Activated T-cell treated with anti-CD3 and anti-CD28 coated beads, Interleukin-2, amount 50 U/mL, for 72 hours (primary cell): ENCODE measurements at regions not wholly inside any gene's neighbourhood (a gene's known extent, or its start where the extent isn't known, plus 50 kb on each side); places are given as distances from the start of the nearest gene placed in this dataset.

Experiments used
- ATAC-seq, 2 donors: fragments of 150-1000 bp; cut with Tn5 transposase; replicated peaks in 1 of 2; 2 replicates each; pipeline ENCODE4 v1.10.0; 2021; ENCODE audit warnings: moderate library complexity in 2 of 2, mild to moderate bottlenecking in 1 of 2
- DNase-seq, 2 donors: peaks; one replicate each; pipeline ENCODE4 v3.0.0; 2021 to 2022; ENCODE audit warnings: mixed read lengths in 1 of 2
- H3K27ac Mint-ChIP-seq: one replicate; pipeline ENCODE4 v1.8.0; 2022; ENCODE audit warnings: mild to moderate bottlenecking, moderate library complexity, mixed read lengths
- H3K27me3 Mint-ChIP-seq: one replicate; pipeline ENCODE4 v1.8.0; 2022; ENCODE audit warnings: low read depth, mixed read lengths
- H3K36me3 Mint-ChIP-seq, 2 donors: one replicate each; pipeline ENCODE4 v1.8.0; 2022; ENCODE audit warnings: mixed read lengths in 2 of 2, mild to moderate bottlenecking in 1 of 2; ENCODE audit not compliant: insufficient read depth in 2 of 2
- H3K4me1 Mint-ChIP-seq: one replicate; pipeline ENCODE4 v1.8.0; 2022; ENCODE audit warnings: low read depth, mixed read lengths
- H3K4me3 Mint-ChIP-seq, 2 donors: one replicate each; pipeline ENCODE4 v1.8.0; 2022; ENCODE audit warnings: mild to moderate bottlenecking in 2 of 2, mixed read lengths in 2 of 2, moderate library complexity in 2 of 2
- H3K9me3 Mint-ChIP-seq, 2 donors: one replicate each; pipeline ENCODE4 v1.8.0; 2022; ENCODE audit warnings: mixed read lengths in 2 of 2

DNA sequence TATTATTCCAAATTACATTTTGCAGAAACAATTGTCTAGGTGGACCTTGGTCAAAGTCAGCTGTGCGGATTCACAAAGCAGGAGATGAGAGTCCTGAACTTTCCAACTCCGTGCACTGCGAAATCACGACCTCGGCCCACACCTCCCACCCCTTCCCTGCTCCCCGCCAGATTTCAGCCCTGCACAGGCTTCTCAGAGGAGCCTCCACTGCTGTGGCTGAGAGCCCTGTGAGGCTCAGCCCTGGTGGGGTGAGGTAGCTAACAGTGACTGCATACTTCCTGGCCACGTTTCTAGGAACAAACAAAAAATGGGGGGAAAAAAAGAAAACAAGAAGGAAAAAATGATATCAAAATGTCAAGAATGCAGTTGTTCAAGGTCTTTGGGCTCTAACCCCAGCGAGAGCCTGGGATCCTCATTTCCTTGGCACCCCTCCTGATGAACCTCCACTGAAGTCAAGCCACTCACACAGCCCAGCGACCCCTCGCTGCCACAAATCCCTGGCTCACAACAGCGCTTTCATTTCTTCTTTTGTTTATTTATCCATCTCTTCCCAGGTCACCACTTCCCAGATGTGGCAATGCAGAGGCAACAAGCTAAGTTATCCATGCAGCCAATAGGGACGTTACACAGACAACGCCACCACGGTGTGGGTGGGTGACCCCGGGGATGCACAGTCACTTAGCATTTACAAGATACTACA is 729.7 kb upstream of the ID2 start:
- DNase-seq (no peak), ATAC-seq (no peak)
- no peaks in the 10 kb centered on the region for H3K9me3 Mint-ChIP-seq
- H3K27ac Mint-ChIP-seq = no peak overlapping the region
- peaks cover 5% of the 10 kb centered on the region for H3K27me3 Mint-ChIP-seq
- H3K4me3 Mint-ChIP-seq = no peak overlapping the region
- no peaks in the 10 kb centered on the region for H3K36me3 Mint-ChIP-seq
- H3K4me1 Mint-ChIP-seq = no peaks in the 10 kb centered on the region

DNA sequence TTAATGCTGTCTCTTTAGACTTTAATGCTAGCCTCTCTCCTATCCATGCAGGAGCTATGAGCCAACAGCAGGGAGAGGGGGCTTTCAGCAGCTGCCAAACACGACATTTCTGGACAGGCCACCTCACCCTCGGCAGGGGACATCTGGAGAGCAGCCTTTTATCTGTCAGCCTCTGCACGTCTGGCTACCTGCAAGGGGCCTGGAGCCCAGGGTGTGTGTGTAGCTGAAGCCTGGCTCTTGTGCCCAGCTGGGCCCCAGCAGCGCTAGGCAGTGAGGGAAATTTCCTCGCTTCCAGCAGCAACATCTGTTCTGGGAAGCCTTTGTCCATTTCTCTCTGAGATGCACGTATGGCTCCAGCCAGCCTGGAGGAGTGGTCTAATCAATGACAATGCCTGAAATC is 728.7 kb upstream of the ID2 start:
- DNase-seq = no peak
- no peak for ATAC-seq
- Mint-ChIP-seq H3K27me3 (peaks cover 5% of the 10 kb centered on the region), H3K4me3 (no peak overlapping the region), H3K36me3 (no peaks in the 10 kb centered on the region), H3K27ac (no peak overlapping the region), H3K4me1 (no peaks in the 10 kb centered on the region), H3K9me3 (no peaks in the 10 kb centered on the region)

DNA sequence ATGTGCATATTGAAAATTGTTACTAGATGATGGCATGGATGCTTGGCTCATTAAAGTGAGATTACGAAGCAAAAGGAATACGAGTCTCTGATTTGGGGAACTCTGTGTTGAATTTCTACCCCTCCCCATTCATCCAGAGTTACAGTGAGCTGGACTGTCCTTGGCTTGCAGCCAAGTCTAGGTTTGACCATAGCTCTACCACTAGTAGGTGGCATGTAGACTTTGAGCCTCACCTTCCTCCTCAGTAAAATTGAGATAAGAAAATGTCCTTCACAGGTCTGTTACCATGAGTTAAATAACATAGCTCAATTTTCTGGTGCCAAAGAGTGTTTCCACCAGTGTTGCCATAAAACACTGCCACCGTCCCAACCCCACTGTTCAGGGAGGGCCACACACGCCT is 727.6 kb upstream of the ID2 start:
- Mint-ChIP-seq H3K27me3 (peaks cover 5% of the 10 kb centered on the region), H3K4me3 (no peak overlapping the region)
- no peak for ATAC-seq

DNA sequence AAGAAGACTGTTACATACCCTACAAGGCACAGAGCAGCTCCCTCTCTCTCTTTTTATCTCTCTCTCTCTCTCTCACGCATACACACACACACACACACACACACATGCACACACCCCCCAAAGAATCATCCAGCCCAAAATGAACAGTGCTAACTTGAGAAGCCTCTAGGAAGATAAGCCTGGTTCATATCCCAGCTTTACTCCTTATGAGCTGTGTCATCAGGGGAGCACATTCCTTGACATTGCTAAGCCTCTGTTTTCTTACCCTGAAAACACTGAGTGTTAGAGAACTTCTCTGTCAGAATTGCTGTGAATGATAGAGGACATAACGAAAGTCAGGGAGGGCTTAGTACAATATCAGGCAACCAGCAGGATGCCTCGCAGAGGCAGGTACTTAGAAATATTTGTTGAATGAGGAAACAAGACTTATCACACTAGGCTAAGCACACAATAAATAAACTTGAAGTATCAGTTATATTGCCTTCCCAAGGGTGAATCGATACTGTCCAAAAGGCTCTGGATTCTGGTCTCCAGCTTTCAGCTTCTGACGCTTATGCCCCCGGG is 725.6 kb upstream of the ID2 start:
- Mint-ChIP-seq H3K4me3 (no peak overlapping the region), H3K9me3 (no peaks in the 10 kb centered on the region), H3K27ac (no peak overlapping the region), H3K4me1 (no peaks in the 10 kb centered on the region), H3K36me3 (no peaks in the 10 kb centered on the region), H3K27me3 (peaks cover 5% of the 10 kb centered on the region)
- DNase-seq (no peak), ATAC-seq (no peak)

More for the DNA sequence above, 727.6 kb upstream of the ID2 start:
- H3K36me3 Mint-ChIP-seq = no peaks in the 10 kb centered on the region
- DNase-seq = no peak
- no peaks in the 10 kb centered on the region for H3K4me1 Mint-ChIP-seq
- no peak overlapping the region for H3K27ac Mint-ChIP-seq
- no peaks in the 10 kb centered on the region for H3K9me3 Mint-ChIP-seq

DNA sequence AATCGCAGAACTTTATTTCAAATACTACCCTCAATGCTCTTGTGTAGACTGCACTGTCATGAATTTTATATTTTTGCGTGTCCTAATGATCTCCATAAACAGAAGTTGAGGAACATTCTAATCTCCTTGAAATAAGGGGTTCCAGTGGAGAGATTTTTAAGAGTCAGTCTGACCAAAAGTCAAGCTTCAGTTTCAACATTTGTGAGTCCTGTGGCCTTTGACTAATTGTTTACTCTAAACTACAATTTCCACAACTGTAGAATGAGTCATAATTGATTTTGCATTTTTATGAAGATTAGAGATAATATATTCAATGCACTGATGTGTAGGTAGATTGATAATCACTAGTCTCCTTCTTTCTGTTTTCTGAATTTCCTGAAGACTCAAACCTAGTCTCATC is 720.3 kb upstream of the ID2 start:
- Mint-ChIP-seq H3K27me3 (no peaks in the 10 kb centered on the region), H3K9me3 (peaks cover 0 to 2% of the 10 kb centered on the region in 2 donors), H3K4me1 (peaks cover 11% of the 10 kb centered on the region), H3K36me3 (peaks cover 0 to 2% of the 10 kb centered on the region in 2 donors), H3K27ac (no peak overlapping the region), H3K4me3 (no peak overlapping the region)
- DNase-seq = no peak
- ATAC-seq = no peak

DNA sequence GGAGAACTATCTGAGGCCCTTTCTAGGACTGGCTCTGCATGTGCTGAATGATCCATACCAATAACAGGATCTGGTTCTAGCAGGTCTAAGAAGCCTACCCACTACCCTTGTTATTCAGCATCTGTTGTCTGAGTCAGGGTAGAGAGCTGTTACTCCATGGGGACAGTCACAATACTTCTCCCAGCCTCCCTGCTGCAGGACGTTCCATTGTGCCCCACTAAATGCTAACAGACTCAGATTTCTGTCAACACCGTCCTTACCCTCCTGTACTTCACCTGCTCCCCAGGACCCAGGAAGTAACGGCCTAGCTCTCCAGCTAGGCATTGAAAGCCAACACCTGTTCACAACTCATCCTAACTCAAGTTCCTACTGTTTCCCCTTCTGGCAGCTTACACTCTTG is 719.7 kb upstream of the ID2 start:
- ATAC-seq = no peak
- DNase-seq = no peak
- Mint-ChIP-seq H3K27me3 (no peaks in the 10 kb centered on the region), H3K36me3 (peaks cover 0 to 2% of the 10 kb centered on the region in 2 donors), H3K4me1 (peaks cover 11% of the 10 kb centered on the region), H3K27ac (no peak overlapping the region), H3K4me3 (no peak overlapping the region), H3K9me3 (peaks cover 0 to 2% of the 10 kb centered on the region in 2 donors)

DNA sequence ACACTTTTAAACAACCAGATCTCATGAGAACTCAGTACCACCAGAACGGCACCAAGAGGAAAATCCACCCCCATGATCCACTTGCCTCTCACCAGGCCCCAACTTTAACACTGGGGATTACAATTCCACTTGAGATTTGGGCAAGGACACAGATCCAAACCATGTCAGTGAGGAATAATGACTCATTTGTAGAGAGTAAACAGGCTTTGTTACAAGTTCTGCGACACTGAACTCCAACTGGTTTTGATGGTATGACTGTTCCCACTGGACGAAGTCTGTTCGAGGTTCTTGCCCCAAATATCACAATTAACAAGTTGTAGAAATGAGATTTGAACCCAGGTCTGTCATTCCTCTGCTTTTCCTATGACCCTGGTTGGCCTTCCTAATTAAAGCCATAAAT is 718.1 kb upstream of the ID2 start:
- Mint-ChIP-seq H3K4me3 (no peak overlapping the region), H3K36me3 (peaks cover 0 to 2% of the 10 kb centered on the region in 2 donors), H3K4me1 (peaks cover 11% of the 10 kb centered on the region), H3K9me3 (peaks cover 0 to 2% of the 10 kb centered on the region in 2 donors), H3K27me3 (no peaks in the 10 kb centered on the region), H3K27ac (no peak overlapping the region)
- ATAC-seq = no peak
- DNase-seq = no peak

DNA sequence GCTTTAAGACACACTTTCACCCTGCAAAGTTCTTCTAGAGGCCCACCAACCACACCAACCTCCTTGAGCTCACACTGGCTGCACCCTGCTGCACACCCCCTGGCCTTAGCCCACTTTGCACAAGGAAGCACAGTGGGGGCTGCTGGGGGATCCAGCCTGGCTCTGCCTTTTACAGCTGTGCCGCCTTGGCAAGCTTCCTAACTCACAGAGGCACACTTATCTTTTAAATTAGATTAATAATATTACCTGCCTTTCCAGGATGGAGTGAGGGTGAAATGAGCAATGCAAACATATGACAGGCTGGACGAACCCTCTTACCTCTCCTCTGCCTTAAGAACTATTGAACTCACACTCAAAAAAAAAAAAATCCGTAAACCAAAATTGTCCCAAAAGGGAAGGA is 715.8 kb upstream of the ID2 start:
- Mint-ChIP-seq H3K27me3 (no peaks in the 10 kb centered on the region), H3K36me3 (peaks cover 0 to 2% of the 10 kb centered on the region in 2 donors), H3K9me3 (peaks cover 0 to 2% of the 10 kb centered on the region in 2 donors), H3K27ac (no peak overlapping the region), H3K4me1 (peaks cover 11% of the 10 kb centered on the region), H3K4me3 (no peak overlapping the region)
- no peak for DNase-seq
- no peak for ATAC-seq

DNA sequence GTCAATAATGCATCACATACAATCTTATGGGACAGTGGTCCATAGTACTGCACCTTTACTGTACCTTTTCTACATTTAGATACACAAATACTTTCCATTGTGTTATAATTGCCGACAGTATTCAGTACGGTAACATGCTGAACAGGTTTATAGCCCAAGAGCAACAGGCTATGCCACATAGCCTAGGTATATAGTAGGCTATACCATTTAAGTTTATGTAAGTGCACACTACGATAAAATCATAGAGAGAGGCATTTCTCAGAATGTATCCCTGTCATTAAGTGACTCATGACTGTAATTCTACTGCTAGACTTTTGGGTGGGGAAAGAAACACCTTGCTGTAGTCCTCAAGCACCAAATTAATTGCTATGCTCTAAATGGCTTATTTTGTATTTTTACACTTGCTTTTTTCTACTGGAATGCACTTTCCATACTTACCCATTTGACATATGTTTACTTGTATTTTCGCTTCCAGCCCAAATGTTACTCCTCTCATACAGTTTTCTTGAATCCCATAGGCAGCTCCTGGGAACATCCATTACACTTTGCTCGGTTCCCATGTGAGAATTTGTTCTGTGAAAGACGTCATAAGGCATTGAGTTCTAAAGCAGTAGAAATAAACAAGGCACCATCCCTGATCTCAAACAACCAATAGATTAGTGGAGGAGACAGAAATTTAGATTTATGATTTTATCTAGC is 714.0 kb upstream of the ID2 start:
- H3K4me1 Mint-ChIP-seq = no peaks in the 10 kb centered on the region
- peaks cover 7% of the 10 kb centered on the region for H3K27me3 Mint-ChIP-seq
- no peak for DNase-seq
- no peak overlapping the region for H3K4me3 Mint-ChIP-seq
- peaks cover 0 to 4% of the 10 kb centered on the region in 2 donors for H3K9me3 Mint-ChIP-seq
- H3K36me3 Mint-ChIP-seq = peaks cover 0 to 4% of the 10 kb centered on the region in 2 donors
- ATAC-seq = no peak
- no peak overlapping the region for H3K27ac Mint-ChIP-seq

DNA sequence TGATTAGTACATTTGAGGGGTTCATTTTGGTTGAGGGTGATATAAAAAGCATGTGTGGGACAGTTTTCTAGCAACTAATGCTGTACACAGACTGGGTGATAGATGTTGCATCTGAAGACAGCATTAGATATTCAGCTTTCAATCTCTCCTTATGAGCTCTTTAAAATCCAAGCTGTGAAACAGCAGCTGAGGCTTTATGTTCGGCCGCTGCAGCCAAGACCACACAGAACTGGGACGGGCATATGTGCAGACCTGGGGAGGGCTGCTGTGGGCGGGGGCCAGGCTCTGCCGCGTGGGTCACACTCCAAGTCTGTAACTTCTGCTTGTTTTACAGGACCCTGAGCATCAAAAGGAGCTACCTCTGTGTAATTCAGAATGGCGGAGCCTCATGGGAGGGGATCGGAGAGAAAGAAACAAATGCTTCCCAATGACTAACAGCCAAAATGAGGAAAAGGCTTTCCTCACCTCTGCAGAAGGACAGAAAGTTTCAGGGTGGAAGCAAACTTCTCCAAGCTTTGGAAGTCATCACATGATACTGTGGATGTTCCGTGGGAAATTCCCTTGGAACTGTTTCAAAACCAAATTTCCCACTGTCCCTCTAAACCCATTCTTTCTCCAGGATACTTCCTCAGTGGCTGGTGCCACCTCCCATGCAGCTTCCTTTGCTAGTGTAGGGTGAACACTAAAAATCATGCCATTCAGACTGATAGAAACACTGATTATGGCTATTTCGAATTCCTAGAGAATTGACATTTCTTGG is 711.9 kb upstream of the ID2 start:
- Mint-ChIP-seq H3K4me1 (no peaks in the 10 kb centered on the region), H3K36me3 (peaks cover 0 to 2% of the 10 kb centered on the region in 2 donors), H3K27me3 (peaks cover 9% of the 10 kb centered on the region), H3K9me3 (peaks cover 0 to 3% of the 10 kb centered on the region in 2 donors), H3K27ac (no peak overlapping the region), H3K4me3 (no peak overlapping the region)
- DNase-seq = no peak
- ATAC-seq = no peak

DNA sequence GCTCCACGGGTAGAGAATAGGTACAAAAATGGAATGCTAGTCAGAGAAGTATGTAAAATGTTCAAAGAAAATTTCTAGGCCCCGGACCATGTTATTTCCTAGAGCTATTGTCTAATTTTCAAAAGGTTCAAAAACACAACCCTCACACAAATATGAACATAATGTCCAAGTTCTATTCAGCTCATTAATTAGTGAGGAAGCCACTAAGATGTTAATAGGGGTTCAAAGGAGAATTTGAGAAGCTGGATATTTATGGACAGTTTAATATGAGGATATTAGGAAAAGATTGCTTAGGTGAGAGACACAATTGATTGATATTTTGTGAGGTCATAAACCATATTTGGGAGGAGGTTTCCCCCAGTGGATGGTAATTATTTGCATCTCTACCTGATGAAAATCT is 710.6 kb upstream of the ID2 start:
- no peak for DNase-seq
- Mint-ChIP-seq H3K36me3 (peaks cover 0 to 2% of the 10 kb centered on the region in 2 donors), H3K27ac (no peak overlapping the region), H3K4me1 (no peaks in the 10 kb centered on the region), H3K4me3 (no peak overlapping the region), H3K27me3 (peaks cover 18% of the 10 kb centered on the region), H3K9me3 (peaks cover 0 to 3% of the 10 kb centered on the region in 2 donors)
- ATAC-seq = no peak

DNA sequence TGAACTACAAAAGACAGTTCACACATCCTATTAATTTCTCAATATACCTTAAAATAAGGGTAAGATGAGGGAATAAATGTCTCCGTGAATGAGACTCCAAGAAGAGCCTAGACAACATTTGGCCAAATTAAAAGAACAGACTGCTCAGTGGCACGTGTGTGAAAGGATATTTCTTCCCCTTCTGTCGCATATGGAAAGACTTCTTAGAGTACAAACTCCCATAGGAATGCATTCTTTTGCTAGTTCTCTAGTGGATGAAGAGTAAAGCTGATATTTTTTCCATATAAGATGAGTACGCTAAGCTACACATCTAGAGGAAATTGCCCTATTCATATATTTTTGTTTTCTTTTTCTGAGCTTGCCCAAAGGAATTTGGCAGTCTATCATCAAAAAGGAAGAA is 710.0 kb upstream of the ID2 start:
- no peak for ATAC-seq
- no peak overlapping the region for H3K27ac Mint-ChIP-seq
- peaks cover 18% of the 10 kb centered on the region for H3K27me3 Mint-ChIP-seq
- no peak for DNase-seq
- H3K36me3 Mint-ChIP-seq = peaks cover 0 to 2% of the 10 kb centered on the region in 2 donors
- H3K4me3 Mint-ChIP-seq = no peak overlapping the region
- H3K4me1 Mint-ChIP-seq = no peaks in the 10 kb centered on the region
- H3K9me3 Mint-ChIP-seq = peaks cover 0 to 3% of the 10 kb centered on the region in 2 donors

DNA sequence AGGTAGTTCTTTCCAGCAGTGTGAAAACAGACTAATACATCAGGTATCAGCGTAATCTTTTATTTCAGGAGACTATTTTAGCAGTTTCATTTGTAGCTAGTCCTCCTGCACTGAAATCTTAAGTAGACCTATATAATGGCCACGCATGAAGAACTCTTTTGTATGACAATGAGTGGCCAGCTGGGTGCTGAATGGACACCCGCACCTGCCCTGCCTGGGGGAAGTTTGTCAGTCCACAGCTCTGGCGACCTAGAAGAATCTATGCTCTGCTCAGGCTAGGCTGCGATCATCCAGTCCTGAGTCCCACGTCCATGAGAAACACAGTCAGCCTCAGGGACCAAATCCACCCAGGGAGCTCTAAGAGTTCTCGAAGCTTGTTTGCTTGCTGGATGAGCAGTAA is 709.2 kb upstream of the ID2 start:
- H3K36me3 Mint-ChIP-seq = peaks cover 0 to 2% of the 10 kb centered on the region in 2 donors
- ATAC-seq (no peak), DNase-seq (no peak)
- no peak overlapping the region for H3K27ac Mint-ChIP-seq
- H3K4me3 Mint-ChIP-seq = no peak overlapping the region
- peaks cover 19% of the 10 kb centered on the region for H3K27me3 Mint-ChIP-seq
- H3K4me1 Mint-ChIP-seq = no peaks in the 10 kb centered on the region
- peaks cover 0 to 3% of the 10 kb centered on the region in 2 donors for H3K9me3 Mint-ChIP-seq
